ENCODE measurements at regions not wholly inside any gene's neighbourhood (a gene's known extent, or its start where the extent isn't known, plus 50 kb on each side); places are given as distances from the start of the nearest gene placed in this dataset.

- H3K4me3 ChIP-seq (ENCODE audit: low read depth in 2 of 2, low read length in 2 of 2), result no peak overlapping the region
- H3K27me3 ChIP-seq (ENCODE audit: control insufficient read depth, insufficient read depth, low read length), result no peaks in the 10 kb centered on the region
- no peaks in the 10 kb centered on the region for H3K9me3 ChIP-seq (ENCODE audit: control insufficient read depth, insufficient read depth, low read depth, low read length)
- CTCF ChIA-PET, result no interaction called here
- BruUV-seq (replicated peaks), result no TSS peak
- no peaks in the 10 kb centered on the region for H3K4me1 ChIP-seq (ENCODE audit: control insufficient read depth, insufficient read depth, low read length)
- no peak overlapping the region for H3K27ac ChIP-seq (ENCODE audit: low read length)
- POLR2A ChIA-PET, result no interaction called here
- intact Hi-C loops (cut with micrococcal nuclease; ENCODE audit: unreplicated experiment), result no loop called here
- DNase-seq (ENCODE audit: low read depth, low spot score) (no peak), ATAC-seq (no peak)
- in situ Hi-C loops (cut with HindIII; ENCODE audit: low pct_unique_long_range_greater_than_20kb, low sequenced_read_pairs), result no loop called here
- H3K36me3 ChIP-seq (ENCODE audit: control insufficient read depth, insufficient read depth, low read length), result no peaks in the 10 kb centered on the region
- TF ChIP-seq CTCF (IDR thresholded peaks at IDR 0.05) (no peak), SIN3A (IDR thresholded peaks at IDR 0.05; ENCODE audit: borderline replicate concordance, insufficient read depth, low read depth, low read length) (no peak), POLR2AphosphoS5 (IDR thresholded peaks at IDR 0.05; ENCODE audit: low read depth, low read length) (no peak), TCF7L2 (IDR thresholded peaks at IDR 0.05; ENCODE audit: low read depth, low read length) (no peak)
- TF ChIP-seq, protein P1, sequence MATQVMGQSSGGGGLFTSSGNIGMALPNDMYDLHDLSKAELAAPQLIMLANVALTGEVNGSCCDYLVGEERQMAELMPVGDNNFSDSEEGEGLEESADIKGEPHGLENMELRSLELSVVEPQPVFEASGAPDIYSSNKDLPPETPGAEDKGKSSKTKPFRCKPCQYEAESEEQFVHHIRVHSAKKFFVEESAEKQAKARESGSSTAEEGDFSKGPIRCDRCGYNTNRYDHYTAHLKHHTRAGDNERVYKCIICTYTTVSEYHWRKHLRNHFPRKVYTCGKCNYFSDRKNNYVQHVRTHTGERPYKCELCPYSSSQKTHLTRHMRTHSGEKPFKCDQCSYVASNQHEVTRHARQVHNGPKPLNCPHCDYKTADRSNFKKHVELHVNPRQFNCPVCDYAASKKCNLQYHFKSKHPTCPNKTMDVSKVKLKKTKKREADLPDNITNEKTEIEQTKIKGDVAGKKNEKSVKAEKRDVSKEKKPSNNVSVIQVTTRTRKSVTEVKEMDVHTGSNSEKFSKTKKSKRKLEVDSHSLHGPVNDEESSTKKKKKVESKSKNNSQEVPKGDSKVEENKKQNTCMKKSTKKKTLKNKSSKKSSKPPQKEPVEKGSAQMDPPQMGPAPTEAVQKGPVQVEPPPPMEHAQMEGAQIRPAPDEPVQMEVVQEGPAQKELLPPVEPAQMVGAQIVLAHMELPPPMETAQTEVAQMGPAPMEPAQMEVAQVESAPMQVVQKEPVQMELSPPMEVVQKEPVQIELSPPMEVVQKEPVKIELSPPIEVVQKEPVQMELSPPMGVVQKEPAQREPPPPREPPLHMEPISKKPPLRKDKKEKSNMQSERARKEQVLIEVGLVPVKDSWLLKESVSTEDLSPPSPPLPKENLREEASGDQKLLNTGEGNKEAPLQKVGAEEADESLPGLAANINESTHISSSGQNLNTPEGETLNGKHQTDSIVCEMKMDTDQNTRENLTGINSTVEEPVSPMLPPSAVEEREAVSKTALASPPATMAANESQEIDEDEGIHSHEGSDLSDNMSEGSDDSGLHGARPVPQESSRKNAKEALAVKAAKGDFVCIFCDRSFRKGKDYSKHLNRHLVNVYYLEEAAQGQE (IDR thresholded peaks at IDR 0.05; ENCODE audit: insufficient read depth in 1 of 2, low read depth in 2 of 2, low read length in 1 of 2), result no peak
These were observed 189.7 kb upstream of the PLPPR1 start for GRCh38 chr9:100838857-100839256.

DNA sequence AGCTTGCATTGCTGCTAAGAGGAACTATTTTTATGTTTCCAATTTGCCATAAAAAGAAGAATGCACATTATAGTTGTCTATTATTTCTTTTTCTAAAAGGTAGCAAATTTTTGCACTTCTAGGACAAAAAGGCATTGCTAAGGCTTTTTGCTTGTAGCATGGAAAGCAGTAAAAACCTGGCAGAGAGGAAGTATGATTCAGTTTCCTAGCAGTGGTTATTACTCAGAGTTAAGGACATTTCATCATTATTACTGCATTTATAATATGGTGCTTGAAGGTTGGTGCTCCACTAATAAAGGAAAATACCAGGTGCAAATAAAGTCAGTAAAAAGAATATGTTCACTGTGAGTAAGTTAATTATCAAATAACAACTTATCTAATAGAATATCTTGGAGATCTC is 179.8 kb upstream of the PLPPR1 start:
- TF ChIP-seq, protein P1 (IDR thresholded peaks at IDR 0.05; ENCODE audit: insufficient read depth in 1 of 2, low read depth in 2 of 2, low read length in 1 of 2), result no peak
- TF ChIP-seq CTCF (IDR thresholded peaks at IDR 0.05) (no peak), POLR2AphosphoS5 (IDR thresholded peaks at IDR 0.05; ENCODE audit: low read depth, low read length) (no peak), TCF7L2 (IDR thresholded peaks at IDR 0.05; ENCODE audit: low read depth, low read length) (no peak), SIN3A (IDR thresholded peaks at IDR 0.05; ENCODE audit: borderline replicate concordance, insufficient read depth, low read depth, low read length) (no peak)
- H3K9me3 ChIP-seq (ENCODE audit: control insufficient read depth, insufficient read depth, low read depth, low read length), result no peaks in the 10 kb centered on the region
- no peaks in the 10 kb centered on the region for H3K27me3 ChIP-seq (ENCODE audit: control insufficient read depth, insufficient read depth, low read length)
- H3K4me1 ChIP-seq (ENCODE audit: control insufficient read depth, insufficient read depth, low read length), result no peaks in the 10 kb centered on the region
- H3K36me3 ChIP-seq (ENCODE audit: control insufficient read depth, insufficient read depth, low read length), result no peaks in the 10 kb centered on the region
- ATAC-seq (no peak), DNase-seq (ENCODE audit: low read depth, low spot score) (no peak)
- H3K27ac ChIP-seq (ENCODE audit: low read length), result no peak overlapping the region
- intact Hi-C loops (cut with micrococcal nuclease; ENCODE audit: unreplicated experiment), result no loop called here
- ChIA-PET CTCF (no interaction called here), POLR2A (no interaction called here)
- BruUV-seq (replicated peaks), result no TSS peak
- no peak overlapping the region for H3K4me3 ChIP-seq (ENCODE audit: low read depth in 2 of 2, low read length in 2 of 2)
- in situ Hi-C loops (cut with HindIII; ENCODE audit: low pct_unique_long_range_greater_than_20kb, low sequenced_read_pairs), result no loop called here

Measured in Panc1 (cell line).